Gastrocnemius medialis (tissue), 4 donors: ENCODE measurements at regions not wholly inside any gene's neighbourhood (a gene's known extent, or its start where the extent isn't known, plus 50 kb on each side); places are given as distances from the start of the nearest gene placed in this dataset.

Experiments used
- ATAC-seq, 2 donors: fragments of 150-250 bp; one replicate each; pipeline ENCODE4 v1.9.1; 2016
- DNase-seq, 2 donors: peaks; one replicate each; pipeline ENCODE4 v3.0.0-alpha.2; 2019
- H3K27ac ChIP-seq, 4 donors: fragments of 200-600 bp; sonication (generic); 1 replicate in 1 of 4; 2 replicates in 3 of 4; pipeline ENCODE4 v1.5.1; 2016 to 2018; ENCODE audit warnings: mild to moderate bottlenecking in 2 of 4, moderate library complexity in 1 of 4
- H3K27me3 ChIP-seq, 3 donors: fragments of 200-600 bp; sonication (generic) in 2 of 3; 1 replicate in 1 of 3; 2 replicates in 2 of 3; pipeline versions ENCODE4 v1.5.1 to v1.6.0; 2016 to 2019; ENCODE audit warnings: mild to moderate bottlenecking in 1 of 3, moderate library complexity in 1 of 3
- H3K36me3 ChIP-seq, 2 donors: fragments of 200-600 bp; sonication (generic) in 1 of 2; one replicate each; pipeline ENCODE4 v1.5.1; 2017 to 2018
- H3K4me1 ChIP-seq, 2 donors: fragments of 200-600 bp; sonication (generic) in 1 of 2; one replicate each; pipeline ENCODE4 v1.5.1; 2016 to 2017; ENCODE audit warnings: mild to moderate bottlenecking in 2 of 2
- H3K4me3 ChIP-seq, 4 donors: fragments of 200-600 bp; sonication (generic) in 3 of 4; 1 replicate in 1 of 4; 2 replicates in 3 of 4; pipeline ENCODE4 v1.5.1; 2016 to 2019; ENCODE audit warnings: mild to moderate bottlenecking in 2 of 4
- H3K9me3 ChIP-seq, 3 donors: fragments of 200-600 bp; sonication (generic) in 2 of 3; 1 replicate in 1 of 3; 2 replicates in 2 of 3; pipeline ENCODE4 v1.5.1; 2016 to 2019
- CTCF ChIP-seq, 5 experiments: fragments of 450-650 bp in 3 of 5; fragments of 200-600 bp in 2 of 5; sonication (generic) in 2 of 5; IDR thresholded peaks in 4 of 5; conservative IDR thresholded peaks in 1 of 5; 1 replicate in 4 of 5; 2 replicates in 1 of 5; pipeline ENCODE4 v1.5.1; 2016 to 2019; ENCODE audit warnings: antibody characterized with exemption in 5 of 5, mild to moderate bottlenecking in 3 of 5, moderate library complexity in 3 of 5
- POLR2A ChIP-seq, 2 donors: fragments of 450-650 bp; IDR thresholded peaks; one replicate each; pipeline ENCODE4 v1.6.1; 2017; ENCODE audit warnings: antibody characterized with exemption in 2 of 2, mild to moderate bottlenecking in 2 of 2, moderate library complexity in 2 of 2
- in situ Hi-C, 4 donors: fragments of 200-750 bp; cut with MboI; loops; one replicate each; pipeline versions ENCODE4 v1.15.0 to v1.8.0; 2017; ENCODE audit warnings: low sequenced_read_pairs in 4 of 4
- intact Hi-C: fragments of 100-400 bp; cut with DNase I; formaldehyde crosslinking; loops from one replicate; pipeline ENCODE4 v1.15.1; 2023; ENCODE audit warnings: low total_unique reads

GRCh38 chr4:123577225-123577906 lies 180.8 kb downstream of the SPRY1 start:
- Histone ChIP-seq H3K27ac (no peak overlapping the region), H3K27me3 (no peaks in the 10 kb centered on the region), H3K4me1 (peaks cover 0 to 3% of the 10 kb centered on the region in 2 donors), H3K9me3 (no peaks in the 10 kb centered on the region), H3K36me3 (no peaks in the 10 kb centered on the region), H3K4me3 (no peak overlapping the region)
- TF ChIP-seq CTCF (IDR thresholded peaks at IDR 0.05 in 4 of 5, conservative IDR thresholded peaks at IDR 0.05 in 1 of 5) (no peak), POLR2A (IDR thresholded peaks at IDR 0.05) (no peak)
- intact Hi-C loops (no loop called here), in situ Hi-C loops (no loop called here)
- ATAC-seq (no peak), DNase-seq (no peak)

- in situ Hi-C loops (no loop called here), intact Hi-C loops (no loop called here)
Observed at GRCh38 chr4:123578276-123579029, 181.9 kb downstream of the SPRY1 start.

GRCh38 chr4:123579961-123580360 lies 183.4 kb downstream of the SPRY1 start:
- TF ChIP-seq POLR2A (IDR thresholded peaks at IDR 0.05) = no peak
- no peak for TF ChIP-seq CTCF (IDR thresholded peaks at IDR 0.05 in 4 of 5, conservative IDR thresholded peaks at IDR 0.05 in 1 of 5)
- in situ Hi-C loops = no loop called here
- no peaks in the 10 kb centered on the region for H3K9me3 ChIP-seq
- no peaks in the 10 kb centered on the region for H3K36me3 ChIP-seq
- intact Hi-C loops = no loop called here
- ATAC-seq (no peak), DNase-seq (no peak)
- H3K27ac ChIP-seq = no peak overlapping the region
- peaks cover 0 to 3% of the 10 kb centered on the region in 2 donors for H3K4me1 ChIP-seq
- H3K4me3 ChIP-seq = no peak overlapping the region
- H3K27me3 ChIP-seq = no peaks in the 10 kb centered on the region

More at GRCh38 chr4:123578276-123579029, 181.9 kb downstream of the SPRY1 start:
- Histone ChIP-seq H3K4me1 (peaks cover 0 to 3% of the 10 kb centered on the region in 2 donors), H3K27me3 (no peaks in the 10 kb centered on the region), H3K27ac (no peak overlapping the region), H3K36me3 (no peaks in the 10 kb centered on the region), H3K9me3 (no peaks in the 10 kb centered on the region), H3K4me3 (no peak overlapping the region)
- no peak for TF ChIP-seq POLR2A (IDR thresholded peaks at IDR 0.05)
- no peak for TF ChIP-seq CTCF (IDR thresholded peaks at IDR 0.05 in 4 of 5, conservative IDR thresholded peaks at IDR 0.05 in 1 of 5)
- DNase-seq (no peak), ATAC-seq (no peak)

- in situ Hi-C loops (no loop called here), intact Hi-C loops (no loop called here)
- Histone ChIP-seq H3K4me3 (no peak overlapping the region), H3K9me3 (no peaks in the 10 kb centered on the region), H3K27ac (no peak overlapping the region), H3K36me3 (no peaks in the 10 kb centered on the region), H3K4me1 (peaks cover 0 to 3% of the 10 kb centered on the region in 2 donors), H3K27me3 (no peaks in the 10 kb centered on the region)
- DNase-seq (no peak), ATAC-seq (no peak)
- TF ChIP-seq POLR2A (IDR thresholded peaks at IDR 0.05) (no peak), CTCF (IDR thresholded peaks at IDR 0.05 in 4 of 5, conservative IDR thresholded peaks at IDR 0.05 in 1 of 5) (no peak)
Observed at GRCh38 chr4:123580981-123581664, 184.5 kb downstream of the SPRY1 start.
